ENCODE measurements at regions not wholly inside any gene's neighbourhood (a gene's known extent, or its start where the extent isn't known, plus 50 kb on each side); places are given as distances from the start of the nearest gene placed in this dataset.

DNA sequence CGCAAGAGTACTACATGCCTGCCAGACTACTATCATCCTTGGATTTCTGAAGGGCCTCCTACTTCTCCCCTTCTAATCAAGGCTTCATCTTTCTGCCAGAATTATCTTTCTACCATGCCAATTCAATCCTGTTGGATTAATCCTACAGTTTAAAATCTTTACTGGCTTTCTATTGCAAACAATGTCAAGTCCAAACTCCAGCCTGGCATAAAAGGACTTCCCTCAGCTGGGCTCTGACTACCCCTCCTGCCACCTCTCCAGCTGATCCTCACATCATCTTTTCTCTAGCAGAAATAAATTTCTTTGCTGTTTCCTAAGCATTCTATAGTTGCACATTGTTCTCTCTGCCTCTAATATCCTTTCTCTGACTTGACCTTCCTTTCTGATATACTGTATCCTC is 119.7 kb upstream of the RAD23B start:
- DNase-seq (ENCODE audit: low read depth in 2 of 2), result no peak

DNA sequence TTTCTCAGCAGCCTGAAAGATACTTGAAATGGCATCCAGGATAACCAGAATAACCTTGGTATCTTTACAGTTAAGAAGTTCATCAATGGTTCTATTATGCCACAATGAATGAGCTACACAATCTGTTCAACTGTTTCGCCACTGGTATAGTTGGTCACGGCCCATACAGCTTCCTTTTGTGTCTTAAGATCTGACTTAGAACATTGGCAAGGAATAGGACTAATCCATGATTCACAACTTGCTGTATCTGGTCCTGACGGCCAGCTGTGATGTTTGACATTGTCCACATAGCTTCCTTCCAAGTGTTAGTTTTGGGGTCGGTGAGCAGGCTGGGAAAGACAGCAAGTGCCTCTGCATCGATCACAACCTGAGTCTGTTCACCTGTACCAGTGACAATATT is 113.3 kb upstream of the RAD23B start:
- no peak for DNase-seq (ENCODE audit: low read depth in 2 of 2)

- DNase-seq (ENCODE audit: low read depth in 2 of 2), result no peak
Observed at GRCh38 chr9:107170801-107171200, 112.3 kb upstream of the RAD23B start.

GRCh38 chr9:107172160-107172978 is 110.7 kb upstream of the RAD23B start:
- DNase-seq (ENCODE audit: low read depth in 2 of 2), result peak; percentile 24 to 34

DNA sequence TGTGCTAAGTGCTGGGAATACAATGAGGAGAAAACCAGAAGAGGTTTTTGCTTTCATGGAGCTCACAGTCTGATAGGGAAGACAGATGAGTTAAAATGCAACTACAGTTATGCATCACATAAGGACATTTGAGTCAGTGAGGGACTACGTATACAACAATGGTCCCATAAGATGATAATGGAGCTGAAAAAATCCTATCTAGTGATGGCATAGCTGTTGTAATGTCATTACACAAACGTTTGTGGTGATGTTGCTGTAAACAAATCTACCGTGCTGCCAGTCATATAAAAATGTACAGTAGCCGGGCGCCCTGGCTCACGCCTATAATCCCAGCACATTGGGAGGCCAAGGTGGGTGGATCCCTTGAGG is 110.1 kb upstream of the RAD23B start:
- no peak for DNase-seq (ENCODE audit: low read depth in 2 of 2)

DNA sequence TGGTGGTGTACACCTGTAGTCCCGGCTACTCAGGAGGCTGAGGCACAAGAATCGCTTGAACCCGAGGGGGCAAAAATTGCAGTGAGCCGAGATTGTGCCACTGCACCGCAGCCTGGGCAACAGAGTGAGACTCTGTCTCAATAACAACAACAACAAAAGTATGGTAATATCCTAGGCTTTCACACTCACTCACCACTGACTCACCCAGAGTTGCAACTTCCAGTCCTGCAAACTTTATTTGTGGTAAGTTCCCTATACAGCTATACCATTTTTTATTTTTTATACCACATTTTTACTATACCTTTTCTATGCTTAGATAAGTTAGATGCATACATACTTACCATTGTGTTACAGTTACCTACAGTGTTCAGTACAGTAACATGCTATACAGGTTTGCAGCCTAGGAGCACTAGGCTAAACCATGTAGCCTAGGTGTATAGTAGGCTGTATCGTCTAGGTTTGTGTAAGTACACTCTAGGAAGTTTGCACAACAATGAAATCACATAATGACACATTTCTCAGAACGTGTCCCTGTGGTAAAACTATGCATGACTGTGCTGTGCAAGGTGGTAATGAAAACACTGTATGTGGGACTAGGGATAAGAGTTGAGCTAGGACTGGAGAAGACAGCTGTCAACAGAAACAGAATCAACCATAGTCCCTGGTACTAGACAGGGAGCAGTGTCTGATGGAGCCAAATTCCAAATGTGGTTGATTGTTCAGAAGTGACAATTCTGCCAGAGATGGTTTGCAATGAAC is 109.5 kb upstream of the RAD23B start:
- DNase-seq (ENCODE audit: low read depth in 2 of 2), result no peak

- peak; percentile 10 to 18 for DNase-seq (ENCODE audit: low read depth in 2 of 2)
Observed at GRCh38 chr9:107174441-107174840, 108.6 kb upstream of the RAD23B start.

DNA sequence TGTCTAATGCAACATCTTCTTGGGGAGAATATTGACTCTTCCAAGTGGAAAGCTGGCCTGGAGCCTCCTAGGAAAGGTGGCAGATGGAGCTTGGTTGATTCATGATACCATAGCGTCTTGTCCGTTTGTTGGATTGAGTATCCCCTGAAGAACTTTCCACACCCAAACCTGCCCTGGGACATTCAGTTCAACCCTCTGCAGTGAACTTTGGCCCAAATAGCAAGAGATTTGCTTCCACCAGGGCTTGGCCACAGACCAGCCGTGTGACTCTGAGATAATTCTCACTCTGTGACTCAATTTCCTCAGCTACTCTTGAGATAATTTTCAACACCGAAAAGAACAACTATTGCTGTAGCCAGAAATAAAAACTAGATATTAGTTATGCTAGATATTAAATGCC is 108.0 kb upstream of the RAD23B start:
- no peak for DNase-seq (ENCODE audit: low read depth in 2 of 2)

DNA sequence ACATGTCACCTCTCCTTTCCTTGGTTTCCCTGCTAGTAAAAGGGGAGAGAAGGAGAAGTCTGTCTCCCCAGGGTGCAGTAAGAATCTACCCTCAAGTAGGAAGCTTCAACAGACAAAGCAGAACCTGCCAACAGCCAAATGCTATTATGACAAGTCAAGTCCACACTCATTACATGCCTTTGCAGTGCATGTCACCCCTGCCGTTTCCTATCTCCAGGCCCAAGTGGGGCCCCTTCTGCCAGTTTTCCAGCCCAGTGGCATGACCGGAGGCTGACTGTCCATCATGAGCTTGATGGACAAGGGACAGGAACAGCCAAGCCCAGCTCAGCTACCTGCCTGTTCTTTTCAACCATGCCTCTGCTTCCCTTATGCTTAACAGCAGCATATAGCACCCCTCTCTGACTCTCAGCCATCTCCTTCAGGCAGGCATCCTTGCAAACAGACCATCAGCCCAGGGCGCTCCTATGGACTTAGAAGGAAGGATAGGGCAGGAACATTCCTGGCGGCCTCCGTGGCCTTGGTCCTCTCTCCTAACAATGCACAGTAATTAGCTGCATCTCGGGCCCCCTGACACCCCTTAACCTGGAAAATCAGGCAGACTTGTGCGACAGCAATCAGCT is 107.2 kb upstream of the RAD23B start:
- DNase-seq (ENCODE audit: low read depth in 2 of 2), result no peak

DNA sequence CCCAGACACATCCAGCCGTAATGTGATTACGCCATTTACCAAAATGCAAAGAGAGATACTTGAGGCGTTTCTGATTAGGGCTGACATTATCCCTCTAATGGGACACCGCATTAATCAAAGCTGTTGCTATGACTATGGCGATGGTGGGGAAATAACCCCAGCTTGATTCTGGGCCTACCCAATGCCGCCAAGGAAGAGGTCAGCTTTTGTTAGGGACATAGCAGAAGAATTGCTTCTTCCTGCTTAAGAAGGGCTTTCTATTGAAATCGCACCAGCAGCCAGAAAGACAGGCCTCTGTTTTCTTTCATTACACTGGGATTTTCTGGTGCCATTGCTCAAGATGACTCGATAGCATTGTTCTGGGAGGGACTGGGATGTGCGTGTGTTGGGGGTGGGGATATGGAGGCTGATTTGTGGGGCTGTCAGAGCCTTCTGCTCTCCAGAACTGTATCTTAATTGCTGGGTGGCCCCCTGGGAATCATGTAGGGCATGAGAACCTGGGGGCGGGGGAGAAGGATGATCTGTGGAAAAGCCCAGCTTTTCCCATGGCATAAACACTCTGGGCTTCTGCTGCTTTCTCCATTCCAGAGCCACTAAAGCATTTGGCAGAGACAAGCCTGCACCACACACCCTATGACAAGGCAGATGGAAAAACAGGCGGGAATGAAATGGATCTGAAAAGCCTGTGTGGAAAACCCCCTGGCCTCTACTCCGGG is 106.5 kb upstream of the RAD23B start:
- no peak for DNase-seq (ENCODE audit: low read depth in 2 of 2)

- no peak for DNase-seq (ENCODE audit: low read depth in 2 of 2)
Observed at GRCh38 chr9:107177243-107177839, 105.7 kb upstream of the RAD23B start.

DNA sequence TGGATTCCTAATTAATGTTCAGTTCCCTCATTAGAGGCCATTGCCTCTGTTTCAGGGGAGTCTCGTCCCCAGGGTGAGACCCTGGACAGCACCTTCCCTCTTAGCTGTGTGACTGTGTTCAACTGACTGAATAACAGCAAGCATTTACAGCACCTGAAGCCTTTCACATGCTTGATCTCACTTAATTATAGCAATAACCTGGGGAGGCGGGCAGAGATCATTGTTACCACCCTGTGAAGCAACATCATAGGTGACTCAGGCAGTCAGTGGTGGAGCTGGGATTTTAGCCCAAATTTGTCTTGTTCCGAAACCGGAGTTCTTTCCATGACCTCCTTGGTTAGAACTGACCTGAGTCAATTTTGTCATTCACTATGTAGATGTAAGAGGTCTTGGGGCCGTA is 105.2 kb upstream of the RAD23B start:
- no peak for DNase-seq (ENCODE audit: low read depth in 2 of 2)

- DNase-seq (ENCODE audit: low read depth in 2 of 2), result no peak
Observed at GRCh38 chr9:107178293-107178692, 104.8 kb upstream of the RAD23B start.

DNA sequence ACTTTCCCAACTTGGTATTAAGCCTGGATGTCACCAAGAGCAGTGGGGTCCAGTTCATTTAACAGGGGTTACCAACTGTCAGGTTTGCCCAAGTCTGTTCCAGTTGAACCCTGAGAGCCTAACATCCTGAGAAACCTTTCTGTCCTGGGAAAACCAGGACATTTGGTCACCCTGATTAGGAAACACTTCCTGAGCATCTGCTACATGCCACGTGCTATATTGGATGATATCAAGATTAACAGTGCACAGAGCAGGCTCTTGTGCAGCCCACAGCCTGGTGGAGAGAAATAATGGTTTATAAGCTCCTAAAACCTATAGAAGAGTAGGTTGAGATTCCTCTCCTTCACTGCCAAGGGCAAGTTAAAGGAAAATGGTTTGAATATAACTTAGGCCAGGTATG is 102.9 kb upstream of the RAD23B start:
- DNase-seq (ENCODE audit: low read depth in 2 of 2), result no peak

DNA sequence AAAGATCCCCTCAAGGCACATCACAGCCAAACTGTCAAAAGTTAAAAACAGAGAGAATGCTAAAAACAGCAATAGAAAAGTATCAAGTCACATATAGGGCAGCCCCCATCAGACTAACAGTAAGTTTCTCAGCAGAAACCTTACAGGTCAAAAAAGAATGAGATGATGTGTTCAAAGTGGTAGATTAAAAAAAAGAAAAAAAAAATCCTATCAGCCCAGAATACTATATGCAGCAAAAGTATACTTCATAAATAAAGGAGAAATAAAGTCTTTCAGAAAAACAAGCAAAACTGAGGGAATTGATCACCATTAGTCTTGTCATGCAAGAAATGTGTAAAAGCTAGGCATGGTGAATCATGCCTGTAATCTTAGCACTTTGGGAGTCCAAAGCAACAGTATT is 99.9 kb upstream of the RAD23B start:
- DNase-seq (ENCODE audit: low read depth in 2 of 2), result no peak

GRCh38 chr9:107188376-107188775 is 94.7 kb upstream of the RAD23B start:
- no peak for DNase-seq (ENCODE audit: low read depth in 2 of 2)

DNA sequence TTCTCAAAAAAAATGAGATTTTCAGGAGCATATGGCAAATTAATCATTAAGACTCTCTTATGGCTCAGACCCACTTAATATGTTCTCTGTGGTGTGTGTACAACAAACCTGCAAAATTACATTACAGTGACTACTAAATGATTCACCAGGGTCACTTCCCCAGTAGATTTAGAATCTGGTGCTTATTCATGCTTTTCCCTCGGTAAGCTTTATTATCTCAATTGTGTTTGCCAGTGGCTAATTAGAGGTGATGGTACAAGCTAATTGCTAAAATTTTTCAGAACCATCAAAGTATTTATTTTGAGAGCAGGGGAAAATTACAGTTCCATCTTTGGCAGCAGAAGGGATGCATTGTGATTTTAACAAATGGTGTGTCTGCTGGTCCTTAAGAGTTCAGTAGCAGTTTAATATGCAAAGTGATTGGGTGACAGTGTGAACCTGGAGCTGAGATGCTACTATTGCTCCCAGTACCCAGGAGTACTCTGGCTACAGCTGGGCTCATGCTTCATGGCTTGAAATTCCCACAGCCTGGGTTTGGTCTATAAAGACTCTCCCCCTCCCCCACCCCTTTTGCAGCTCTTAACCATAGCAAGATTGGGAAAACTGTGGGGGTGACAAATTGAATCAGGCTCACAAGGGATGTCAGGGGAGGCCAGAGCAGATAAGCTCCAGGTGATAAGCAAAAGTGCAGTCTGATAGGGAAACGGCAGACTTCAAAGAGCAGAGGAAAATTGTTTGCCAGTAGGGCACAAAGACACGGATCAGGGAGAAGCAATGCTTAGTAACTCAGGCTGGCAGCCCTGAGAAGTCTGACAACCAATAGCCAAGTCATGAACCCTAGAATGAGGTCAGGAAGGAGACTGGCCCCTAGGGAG is 92.8 kb upstream of the RAD23B start:
- DNase-seq (ENCODE audit: low read depth in 2 of 2), result no peak

GRCh38 chr9:107190936-107191290 is 92.2 kb upstream of the RAD23B start:
- DNase-seq (ENCODE audit: low read depth in 2 of 2), result no peak

GRCh38 chr9:107193251-107193650 is 89.8 kb upstream of the RAD23B start:
- DNase-seq (ENCODE audit: low read depth in 2 of 2), result no peak

GRCh38 chr9:107198718-107199117 is 84.4 kb upstream of the RAD23B start:
- no peak for DNase-seq (ENCODE audit: low read depth in 2 of 2)

DNA sequence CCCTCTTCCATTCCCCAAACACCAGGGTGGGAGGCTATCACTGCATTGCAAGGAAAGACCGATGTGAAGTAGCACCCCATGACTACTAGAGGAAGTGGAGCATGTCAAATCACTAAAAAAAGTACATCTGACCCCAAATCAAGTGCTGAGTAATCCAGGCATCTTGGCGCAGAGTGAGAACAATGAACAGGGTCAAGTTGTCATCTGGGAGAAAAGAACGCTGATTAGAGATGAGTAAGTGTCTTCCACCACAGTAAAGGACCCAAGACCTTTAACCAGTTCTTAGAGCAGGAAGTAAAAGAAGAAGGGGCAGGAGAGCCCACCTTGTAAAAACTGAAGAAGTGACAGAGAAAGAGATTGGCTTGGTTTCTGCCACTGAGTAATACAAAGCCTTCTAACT is 75.0 kb upstream of the RAD23B start:
- DNase-seq (ENCODE audit: low read depth in 2 of 2), result no peak

Measured in stimulated activated CD8-positive, alpha-beta memory T cell treated with anti-CD3 and anti-CD28 coated beads, Interleukin-15, amount 100 ng/mL, for 48 hours (primary cell).